NCI-H1417 treated with DMSO at 0.1 percent for 48 hours (cell line): ENCODE measurements at regions not wholly inside any gene's neighbourhood (a gene's known extent, or its start where the extent isn't known, plus 50 kb on each side); places are given as distances from the start of the nearest gene placed in this dataset.

ENCODE experiments used
- DNase-seq: peaks from one replicate; lab custom pipeline; 2025; lab: John Stamatoyannopoulos, UW

- DNase-seq: no peak
Measured at GRCh38 chr6:126607289-126607688, 267.4 kb downstream of the CENPW start.

DNA sequence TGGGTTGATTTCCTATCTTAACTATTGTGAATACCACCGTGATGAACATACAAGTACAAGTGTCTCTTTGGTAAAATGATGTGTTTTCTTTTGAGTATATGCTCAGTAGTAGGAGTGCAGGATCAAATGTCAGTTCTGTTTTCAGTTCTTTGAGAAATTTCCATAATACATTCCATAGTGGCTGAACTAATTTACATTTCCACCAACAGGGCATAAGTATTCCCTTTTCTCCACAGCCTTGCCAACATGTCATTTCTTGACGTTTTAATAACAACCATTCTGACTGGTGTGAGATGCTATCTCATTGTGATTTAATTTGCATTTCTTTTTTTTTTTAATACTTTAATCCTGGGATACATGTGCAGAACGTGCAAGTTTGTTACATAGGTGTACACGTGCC, 268.8 kb downstream of the CENPW start:
- no peak for DNase-seq

DNA sequence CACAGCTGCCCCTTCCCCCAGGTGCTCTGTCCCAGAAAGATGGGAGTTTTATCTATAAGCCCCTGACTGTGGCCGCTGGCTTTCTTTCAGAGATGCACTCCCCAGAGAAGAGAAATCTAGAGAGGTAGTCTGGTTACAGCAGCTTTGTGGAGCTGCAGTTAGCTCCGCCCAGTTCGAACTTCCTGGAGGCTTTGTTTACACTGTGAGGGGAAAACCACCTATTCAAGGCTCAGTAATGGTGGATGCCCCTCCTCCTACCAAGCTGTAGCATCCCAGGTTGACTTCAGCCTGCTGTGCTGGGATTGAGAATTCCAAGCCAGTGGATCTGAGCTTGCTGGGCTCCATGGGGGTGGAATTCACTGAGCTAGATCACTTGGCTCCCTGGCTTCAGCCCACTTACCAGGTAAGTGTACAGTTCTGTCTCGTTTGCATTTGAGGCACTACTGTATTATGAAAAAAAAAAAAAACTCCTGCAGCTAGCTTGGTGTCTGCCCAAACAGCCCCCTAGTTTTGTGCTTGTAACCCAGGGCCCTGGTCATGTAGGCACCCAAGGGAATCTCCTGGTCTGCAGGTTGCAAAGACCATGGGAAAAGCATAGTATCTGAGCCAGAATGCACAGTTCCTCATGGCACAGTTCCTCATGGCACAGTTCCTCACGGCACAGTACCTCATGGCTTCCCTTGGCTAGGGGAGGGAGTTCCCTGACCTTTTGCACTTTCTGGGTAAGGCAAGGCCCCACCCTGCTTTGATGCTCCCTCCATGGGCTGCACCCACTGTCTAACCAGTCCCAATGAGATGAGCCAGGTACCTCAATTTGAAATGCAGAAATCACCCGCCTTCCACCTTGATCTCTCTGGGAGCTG, 275.0 kb downstream of the CENPW start:
- no peak for DNase-seq

GRCh38 chr6:126616866-126617265, 277.0 kb downstream of the CENPW start:
- DNase-seq: no peak

DNA sequence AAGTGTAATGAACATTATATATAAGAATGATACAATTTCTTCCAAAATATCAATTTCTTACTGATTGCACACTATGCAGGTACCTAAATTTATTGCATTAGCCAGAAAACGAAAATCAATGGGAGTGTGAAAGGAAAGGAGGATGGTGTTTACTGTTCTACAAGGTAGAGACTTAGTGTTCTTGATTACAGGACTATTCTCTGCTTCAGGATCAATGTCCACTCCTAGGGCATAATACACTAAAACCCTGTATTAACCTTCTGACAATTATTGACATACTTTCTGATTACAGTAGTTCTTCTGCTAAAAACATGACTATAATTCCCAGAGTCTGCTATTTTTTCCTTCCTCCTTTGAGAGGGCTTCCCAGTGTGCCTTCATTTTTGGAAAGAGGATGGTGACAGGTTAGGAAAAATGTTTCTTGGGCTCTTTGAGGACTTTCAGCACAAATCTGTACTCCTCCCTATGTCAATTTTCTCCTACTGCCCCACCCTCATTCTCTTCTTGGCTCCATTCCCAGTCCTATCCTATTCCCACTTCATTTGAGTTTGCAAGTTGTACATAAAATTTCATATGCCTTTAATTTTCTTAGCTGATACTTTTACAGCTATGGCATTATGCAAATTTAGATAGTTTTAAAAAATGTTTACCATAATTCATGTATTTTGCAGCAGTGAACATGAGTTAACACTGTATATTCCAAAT, 278.9 kb downstream of the CENPW start:
- no peak for DNase-seq

- DNase-seq: no peak
Measured at GRCh38 chr6:126620719-126621118, 280.8 kb downstream of the CENPW start.

DNA sequence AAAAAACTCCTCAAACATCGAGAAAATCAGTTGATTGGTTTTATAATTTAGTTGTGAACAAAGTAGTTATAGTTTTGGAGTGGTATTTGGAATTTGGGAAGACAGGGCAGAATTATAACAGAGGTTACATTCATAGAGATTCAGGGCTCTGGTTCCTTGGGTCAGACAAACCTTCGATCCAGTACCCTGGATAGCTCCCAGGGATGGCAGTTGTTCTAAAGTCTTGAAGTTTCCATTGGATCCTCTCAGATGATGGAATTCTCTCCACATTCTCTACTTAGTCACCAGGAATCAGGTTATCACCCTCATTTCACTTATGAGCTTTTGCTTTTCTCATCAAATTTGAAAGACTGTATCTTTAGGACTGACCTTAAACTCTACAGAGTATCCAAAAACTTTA, 285.1 kb downstream of the CENPW start:
- no peak for DNase-seq

DNA sequence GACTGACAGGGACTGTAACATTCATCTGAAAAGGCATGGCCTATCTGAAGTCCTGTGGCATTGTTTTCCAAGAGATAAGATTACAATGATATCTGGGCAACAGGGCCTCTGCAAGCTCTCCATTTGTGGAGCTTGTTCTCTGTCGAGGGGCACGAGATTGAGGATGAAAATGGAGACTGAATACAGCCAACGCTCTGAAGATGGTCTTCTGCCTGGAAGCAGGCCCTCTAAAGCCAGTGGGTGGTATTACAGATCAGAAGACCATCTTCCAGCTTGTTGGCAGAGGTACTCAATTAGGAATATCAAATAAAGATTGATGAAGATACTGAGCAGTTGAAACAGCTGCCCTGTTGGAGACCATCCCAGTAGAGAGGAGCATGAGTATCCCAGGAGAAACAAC, 288.2 kb downstream of the CENPW start:
- no peak for DNase-seq

DNA sequence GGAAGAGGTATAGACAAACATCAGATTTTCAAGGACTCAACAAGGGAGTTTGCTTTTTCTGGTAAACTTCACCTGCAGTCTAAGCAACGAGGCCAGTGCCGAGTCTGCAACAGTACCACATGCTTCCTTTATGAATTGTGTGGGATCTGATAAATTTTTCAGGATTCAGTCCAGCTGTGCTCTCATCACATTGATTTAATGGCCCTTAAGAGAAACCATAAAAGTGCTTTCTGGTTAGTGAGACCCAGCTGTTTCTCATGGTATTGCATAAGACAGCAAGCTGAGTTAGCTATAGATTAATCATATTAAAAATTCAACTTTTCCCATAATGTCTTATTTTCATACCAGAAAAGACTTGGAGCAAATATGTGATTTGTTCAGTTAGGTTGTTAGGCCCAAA, 291.4 kb downstream of the CENPW start:
- no peak for DNase-seq

DNA sequence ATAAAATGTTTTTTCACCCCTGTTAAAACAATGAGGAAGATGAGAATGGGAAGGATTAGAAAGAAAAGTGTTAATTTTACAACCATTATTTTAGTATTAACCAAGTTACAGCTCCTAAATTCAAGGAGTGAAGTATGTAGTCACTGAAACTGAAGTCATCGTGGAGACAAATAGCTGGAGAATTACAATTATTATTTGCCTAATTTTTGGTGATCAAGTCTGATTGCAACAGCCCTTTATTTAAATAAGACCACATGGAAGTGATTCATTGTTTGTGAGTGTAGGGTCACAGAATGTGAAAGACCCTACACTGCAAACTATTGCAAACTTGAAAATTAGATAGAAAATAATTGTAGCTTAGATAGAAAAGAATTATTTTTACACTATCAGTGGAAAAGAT, 292.4 kb downstream of the CENPW start:
- no peak for DNase-seq

DNA sequence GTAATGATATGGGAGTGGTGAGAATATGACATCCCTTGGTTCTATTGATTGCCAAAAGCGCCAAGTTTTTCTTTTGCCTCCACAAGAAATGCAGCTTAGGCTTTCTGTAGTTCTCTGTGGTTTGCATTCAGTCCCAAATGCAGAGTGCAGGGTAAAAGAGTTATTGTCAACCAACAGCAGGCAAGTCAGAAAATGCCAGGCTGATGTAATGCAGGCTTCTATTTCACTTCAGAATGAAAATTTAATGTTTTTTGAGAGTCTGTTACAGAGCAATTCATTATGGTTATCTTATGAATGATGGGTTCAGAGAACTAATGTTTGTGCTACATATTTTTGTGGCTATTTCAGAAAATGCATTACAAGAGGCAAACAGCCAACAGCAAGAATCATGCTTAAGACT, 293.5 kb downstream of the CENPW start:
- DNase-seq: no peak

DNA sequence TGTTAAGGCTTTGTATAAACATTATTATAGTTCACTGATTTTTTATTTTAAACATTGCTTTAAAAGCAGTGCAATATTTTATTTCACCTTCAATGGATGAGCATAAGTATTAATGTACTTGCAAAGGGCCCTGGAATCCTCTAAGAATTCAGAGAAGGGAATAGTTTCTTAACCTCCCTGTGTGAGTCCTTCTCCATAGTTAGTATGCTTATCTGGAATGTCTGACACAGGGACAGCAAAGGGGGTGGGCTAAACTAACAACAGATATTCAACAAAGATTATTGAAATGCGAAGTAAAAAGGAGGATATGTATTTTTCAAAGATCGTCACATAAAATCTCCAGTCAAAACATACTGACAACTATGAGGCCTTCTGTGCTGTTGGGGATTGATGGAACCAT, 300.4 kb downstream of the CENPW start:
- no peak for DNase-seq

DNA sequence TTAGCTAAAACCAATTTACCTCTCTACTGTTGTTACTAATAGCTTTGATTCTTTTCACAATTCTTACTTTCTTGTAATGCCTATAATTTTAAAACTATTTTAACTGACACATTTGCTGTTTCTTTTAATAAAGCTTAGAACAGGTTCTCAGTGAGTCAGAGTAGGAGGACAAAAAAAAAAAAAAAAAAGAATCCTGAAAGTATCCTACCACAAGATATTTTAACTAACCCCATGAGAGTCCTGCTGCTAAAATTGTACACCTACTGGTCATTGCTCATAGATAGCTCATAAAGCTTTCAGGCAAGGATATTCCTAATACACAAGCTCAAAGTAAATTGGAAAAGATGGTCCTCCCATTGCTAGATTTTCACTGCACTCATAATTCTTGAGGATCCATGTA, 301.0 kb downstream of the CENPW start:
- DNase-seq: no peak

- DNase-seq: no peak
Measured at GRCh38 chr6:126641641-126642040, 301.7 kb downstream of the CENPW start.

DNA sequence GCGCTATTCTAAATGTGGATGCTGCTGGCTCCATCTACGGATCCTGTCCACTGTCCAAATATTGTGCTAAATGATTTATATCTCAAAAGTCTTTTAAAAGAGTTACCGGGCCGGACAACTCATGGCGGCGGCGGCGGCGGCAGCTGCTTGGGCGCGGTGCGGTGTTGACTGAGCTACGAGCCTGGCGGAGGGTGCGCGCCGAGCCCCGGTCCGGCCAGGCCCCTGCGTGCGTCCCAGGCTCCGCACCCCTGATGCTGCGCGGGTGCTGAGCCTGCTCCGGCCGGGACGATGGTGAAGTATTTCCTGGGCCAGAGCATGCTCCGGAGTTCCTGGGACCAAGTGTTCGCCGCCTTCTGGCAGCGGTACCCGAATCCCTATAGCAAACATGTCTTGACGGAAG, 303.4 kb downstream of the CENPW start:
- DNase-seq: no peak

GRCh38 chr6:126650931-126651330, 311.0 kb downstream of the CENPW start:
- no peak for DNase-seq

- no peak for DNase-seq
Measured at GRCh38 chr6:126657561-126658175, 317.8 kb downstream of the CENPW start.

- DNase-seq: no peak
Measured at GRCh38 chr6:126660376-126660775, 320.5 kb downstream of the CENPW start.

DNA sequence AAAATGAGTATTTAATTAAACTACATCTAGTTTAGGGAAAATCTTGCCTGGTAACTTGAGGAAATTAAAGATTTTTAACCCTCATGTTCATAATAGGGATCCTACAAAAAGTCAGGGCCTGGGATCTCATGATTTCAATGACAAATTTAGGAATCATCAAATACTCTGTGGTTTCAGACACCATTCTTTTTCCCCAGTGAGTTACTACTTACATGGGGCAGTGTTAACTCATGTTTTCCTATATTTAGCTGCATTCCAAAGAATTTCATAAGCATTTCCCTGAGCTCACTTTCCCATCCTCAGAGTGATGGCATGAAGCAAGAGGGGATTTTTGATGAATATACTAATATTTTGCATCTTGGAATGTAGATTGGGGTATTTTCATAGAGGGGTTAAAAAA, 321.7 kb downstream of the CENPW start:
- no peak for DNase-seq

DNA sequence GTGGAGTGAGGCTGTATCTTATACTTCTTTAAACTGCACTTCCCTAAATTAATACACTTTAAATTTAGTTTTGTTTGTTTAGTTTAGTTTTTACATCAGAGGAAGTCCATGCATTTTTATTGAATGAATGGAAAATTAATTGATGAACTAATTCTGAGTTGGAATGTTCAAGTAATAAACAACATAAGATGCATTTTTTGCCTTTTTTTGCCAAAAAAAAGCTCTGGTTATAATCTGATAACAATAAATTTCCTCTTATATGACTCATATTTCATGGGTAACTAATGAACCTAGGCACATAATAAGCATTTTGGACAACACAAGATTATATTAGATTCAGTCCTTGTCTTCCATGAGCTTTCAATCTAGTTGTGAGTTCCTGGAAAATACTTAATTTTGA, 323.1 kb downstream of the CENPW start:
- no peak for DNase-seq

DNA sequence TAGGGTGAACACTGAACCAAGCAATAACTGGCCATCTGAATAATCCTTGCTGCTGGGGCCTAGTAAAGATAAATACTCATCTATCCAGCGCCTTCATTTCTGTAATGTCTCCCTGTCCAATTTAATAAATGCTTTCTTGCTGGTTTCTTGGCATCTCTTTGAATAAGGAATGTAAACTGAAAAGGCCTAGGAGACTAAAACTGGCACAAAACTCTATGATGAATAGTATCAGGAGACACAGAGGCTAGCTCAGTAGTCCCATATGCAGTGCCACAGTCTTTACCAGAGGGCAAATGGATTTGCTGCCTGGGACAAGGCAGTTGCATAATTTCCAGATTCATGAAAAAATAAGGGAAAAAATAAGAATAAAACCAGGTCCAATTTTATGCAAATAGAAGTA, 324.4 kb downstream of the CENPW start:
- no peak for DNase-seq

GRCh38 chr6:126665551-126665950, 325.6 kb downstream of the CENPW start:
- no peak for DNase-seq

- DNase-seq: no peak
Measured at GRCh38 chr6:126667071-126667470, 327.2 kb downstream of the CENPW start.
